Small intestine (tissue), 7 donors: ENCODE measurements at regions not wholly inside any gene's neighbourhood (a gene's known extent, or its start where the extent isn't known, plus 50 kb on each side); places are given as distances from the start of the nearest gene placed in this dataset.

Experiments used
- DNase-seq, 2 donors: peaks; one replicate each; pipeline versions ENCODE4 v3.0.0 to v3.0.0-alpha.2; 2013
- FAIRE-seq: peaks from 2 replicates; lab custom pipeline; 2012; peaks lifted over from hg19 to GRCh38; lab: Jason Lieb, UNC
- H3K27ac ChIP-seq, 3 donors: one replicate each; pipeline ENCODE4 v1.5.1; 2013; ENCODE audit warnings: low read length in 2 of 3, mild to moderate bottlenecking in 2 of 3, control low read depth in 1 of 3, inconsistent platforms in 1 of 3, low read depth in 1 of 3, moderate library complexity in 1 of 3
- H3K27me3 ChIP-seq, 3 donors: one replicate each; pipeline ENCODE4 v1.6.1; 2013; ENCODE audit warnings: low read length in 3 of 3, inconsistent platforms in 1 of 3; ENCODE audit not compliant: control insufficient read depth in 3 of 3, insufficient read depth in 3 of 3
- H3K36me3 ChIP-seq, 3 donors: one replicate each; pipeline ENCODE4 v1.6.1; 2013; ENCODE audit warnings: low read length in 3 of 3, inconsistent platforms in 1 of 3, low read depth in 1 of 3, mild to moderate bottlenecking in 1 of 3, moderate library complexity in 1 of 3; ENCODE audit not compliant: control insufficient read depth in 3 of 3, insufficient read depth in 2 of 3
- H3K4me1 ChIP-seq, 3 donors: one replicate each; pipeline ENCODE4 v1.6.1; 2013; ENCODE audit warnings: low read length in 2 of 3, inconsistent platforms in 1 of 3, low read depth in 1 of 3, mild to moderate bottlenecking in 1 of 3, moderate library complexity in 1 of 3; ENCODE audit not compliant: control insufficient read depth in 3 of 3, insufficient read depth in 2 of 3
- H3K4me3 ChIP-seq, 3 donors: one replicate each; pipeline ENCODE4 v1.5.1; 2013; ENCODE audit warnings: low read length in 3 of 3, control low read depth in 1 of 3, inconsistent platforms in 1 of 3, low read depth in 1 of 3, mild to moderate bottlenecking in 1 of 3, moderate library complexity in 1 of 3
- H3K9me3 ChIP-seq, 2 donors: one replicate each; pipeline ENCODE4 v1.6.1; 2013; ENCODE audit warnings: low read depth in 1 of 2, low read length in 1 of 2; ENCODE audit not compliant: control insufficient read depth in 2 of 2, insufficient read depth in 1 of 2
- WGBS, 3 donors: extraction: QIAGEN DNeasy Blood & Tissue Kit; methylation state at CpG; one replicate each; pipeline ENCODE4 v1.1.7; 2013; 5-methylcytosine and 5-hydroxymethylcytosine counted together
- donor health status: healthy with polysubstance abuse.
- donor health status: control.
- donor health status: control.
- donor health status: Bipolar disorder and iron deficiency.
- donor health status: healthy.

DNA sequence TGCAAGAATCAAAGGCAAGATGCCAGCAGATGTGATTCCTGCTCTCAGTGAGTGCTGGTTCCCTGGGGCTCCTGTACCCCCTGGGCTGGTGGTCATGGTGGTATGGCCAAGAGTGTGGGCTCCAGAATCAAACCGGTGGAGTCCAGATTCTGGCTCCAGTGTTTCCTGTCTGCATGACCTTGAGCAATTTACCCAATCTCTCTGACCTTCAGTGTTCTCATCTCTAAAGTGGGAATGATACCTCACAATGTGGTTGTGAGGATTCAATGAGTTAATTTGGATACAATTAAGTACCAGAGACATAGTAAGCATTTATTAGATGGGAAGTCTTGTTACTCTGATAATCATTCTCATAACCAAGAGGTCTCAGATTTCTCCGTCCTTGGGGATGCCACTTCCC, 218.4 kb upstream of the JARID2 start:
- H3K4me3 ChIP-seq = no peak overlapping the region
- H3K4me1 ChIP-seq = no peaks in the 10 kb centered on the region
- FAIRE-seq = no peak
- no peaks in the 10 kb centered on the region for H3K36me3 ChIP-seq
- no peak for DNase-seq
- peaks cover 0 to 6% of the 10 kb centered on the region in 2 donors for H3K9me3 ChIP-seq
- WGBS, 3 donors = 87 to 94% (median 90%) methylated on average over 2 of the region's 2 CpGs
- H3K27me3 ChIP-seq = peaks cover 0 to 2% (median 0%) of the 10 kb centered on the region in 3 donors
- H3K27ac ChIP-seq = no peak overlapping the region

DNA sequence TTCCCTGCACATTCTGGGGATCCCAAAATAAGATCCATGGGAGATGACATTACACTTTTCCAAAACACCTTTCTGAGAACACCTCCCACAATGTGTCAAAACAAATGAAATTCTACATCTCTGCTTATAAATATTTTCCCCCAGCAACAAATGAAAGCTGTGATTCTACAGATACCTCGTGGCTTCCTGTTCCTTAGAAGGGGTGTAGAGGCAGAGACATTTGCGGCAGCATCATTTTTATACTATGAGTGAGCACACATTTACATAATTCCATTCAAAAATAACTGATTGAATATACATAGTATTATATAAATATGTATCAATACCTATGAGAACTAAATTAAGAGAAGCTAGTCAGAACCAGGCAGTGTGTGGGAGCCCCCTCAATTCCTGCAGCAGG, 213.9 kb upstream of the JARID2 start:
- Histone ChIP-seq H3K4me3 (no peak overlapping the region), H3K36me3 (no peaks in the 10 kb centered on the region), H3K4me1 (peaks cover 0 to 1% (median 0%) of the 10 kb centered on the region in 3 donors), H3K27me3 (peaks cover 0 to 2% (median 0%) of the 10 kb centered on the region in 3 donors), H3K27ac (no peak overlapping the region), H3K9me3 (peaks cover 0 to 6% of the 10 kb centered on the region in 2 donors)
- FAIRE-seq (no peak), DNase-seq (no peak)
- WGBS, 3 donors = 76 to 82% (median 80%) methylated on average over 2 of the region's 2 CpGs

DNA sequence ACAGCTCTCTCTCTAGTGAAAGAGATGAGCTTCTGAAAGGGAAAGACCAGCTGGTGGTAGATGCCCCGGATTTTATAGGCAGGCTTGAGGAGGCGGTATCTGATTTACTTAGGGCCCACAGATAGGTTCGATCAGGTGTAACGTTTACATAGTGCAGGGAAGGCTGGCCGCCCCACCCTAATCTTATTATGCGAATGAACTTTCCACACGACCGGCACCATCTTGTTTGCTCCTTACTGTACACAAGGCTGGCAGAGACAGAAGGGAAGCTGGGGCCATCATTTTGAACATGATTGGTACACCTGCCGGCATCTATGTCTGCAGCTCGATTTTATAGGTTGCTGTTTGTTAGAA, 212.0 kb upstream of the JARID2 start:
- peaks cover 0 to 6% of the 10 kb centered on the region in 2 donors for H3K9me3 ChIP-seq
- peaks cover 3 to 8% (median 7%) of the 10 kb centered on the region in 3 donors for H3K4me1 ChIP-seq
- 72 to 78% (median 74%) methylated on average over 10 of the region's 10 CpGs for WGBS, 3 donors
- FAIRE-seq (no peak), DNase-seq (no peak)
- no peak overlapping the region for H3K4me3 ChIP-seq
- H3K36me3 ChIP-seq = no peaks in the 10 kb centered on the region
- peaks cover 0 to 2% (median 0%) of the 10 kb centered on the region in 3 donors for H3K27me3 ChIP-seq
- H3K27ac ChIP-seq = no peak overlapping the region

DNA sequence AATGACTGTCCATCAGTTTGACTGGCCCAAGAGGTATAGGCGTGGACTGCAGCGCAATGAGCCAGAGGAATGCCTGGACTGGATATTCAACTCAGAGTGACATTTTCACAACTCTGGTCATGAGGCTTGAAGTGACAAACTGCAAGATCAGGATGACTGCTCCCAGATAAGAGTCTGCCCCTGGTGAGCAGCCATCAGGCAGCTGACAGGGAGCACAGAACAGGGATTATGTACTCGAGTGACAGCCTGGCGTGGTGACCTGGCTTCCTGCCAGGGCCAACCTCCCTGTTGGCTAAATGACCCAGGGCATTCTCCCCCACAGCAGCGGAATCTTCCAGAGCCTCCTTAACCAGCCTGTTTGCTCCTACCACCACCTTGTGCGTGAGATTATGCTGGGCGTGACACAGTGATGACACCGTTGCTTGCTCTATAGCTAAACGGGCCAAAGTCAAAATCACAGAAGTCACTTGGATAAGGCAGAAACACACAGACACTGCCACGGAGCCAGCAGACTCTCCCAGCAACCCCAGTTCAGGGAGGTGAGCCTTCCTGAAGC, 209.1 kb upstream of the JARID2 start:
- peak overlapping the region in 2 of 3 donors; percentile 37 to 69 for H3K27ac ChIP-seq
- no peak for FAIRE-seq

DNA sequence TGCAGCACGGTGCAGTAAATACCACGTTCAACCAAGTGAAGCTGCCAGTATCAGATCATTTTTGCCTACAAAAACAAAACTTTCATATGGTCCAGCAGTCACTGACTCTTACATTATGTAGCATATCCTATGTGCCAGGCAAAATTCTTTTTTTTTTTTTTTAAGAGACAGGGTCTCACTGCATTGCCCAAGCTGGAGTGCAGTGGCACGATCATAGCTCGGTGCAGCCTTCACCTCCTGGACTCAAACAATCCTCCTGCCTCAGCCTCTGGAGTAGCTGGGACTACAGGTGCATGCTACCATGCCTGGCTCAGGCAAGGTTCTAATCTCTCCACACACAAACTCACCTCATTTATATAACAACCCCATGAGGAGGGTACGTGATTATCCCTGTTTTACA, 208.6 kb upstream of the JARID2 start:
- no peaks in the 10 kb centered on the region for H3K27me3 ChIP-seq
- DNase-seq (no peak), FAIRE-seq (no peak)
- H3K27ac ChIP-seq = peak overlapping the region in 2 of 3 donors; percentile 37 to 69
- no peaks in the 10 kb centered on the region for H3K9me3 ChIP-seq
- WGBS, 3 donors = 63 to 84% (median 73%) methylated on average over 5 of the region's 5 CpGs
- H3K36me3 ChIP-seq = no peaks in the 10 kb centered on the region
- no peak overlapping the region for H3K4me3 ChIP-seq
- H3K4me1 ChIP-seq = peaks cover 3 to 11% (median 7%) of the 10 kb centered on the region in 3 donors

More for the DNA sequence above, 209.1 kb upstream of the JARID2 start:
- Histone ChIP-seq H3K4me3 (no peak overlapping the region), H3K36me3 (no peaks in the 10 kb centered on the region), H3K27me3 (no peaks in the 10 kb centered on the region), H3K4me1 (peaks cover 3 to 11% (median 7%) of the 10 kb centered on the region in 3 donors), H3K9me3 (no peaks in the 10 kb centered on the region)
- 17 to 58% (median 23%) methylated on average over 10 of the region's 10 CpGs for WGBS, 3 donors
- DNase-seq = peak; percentile 91 to 92

DNA sequence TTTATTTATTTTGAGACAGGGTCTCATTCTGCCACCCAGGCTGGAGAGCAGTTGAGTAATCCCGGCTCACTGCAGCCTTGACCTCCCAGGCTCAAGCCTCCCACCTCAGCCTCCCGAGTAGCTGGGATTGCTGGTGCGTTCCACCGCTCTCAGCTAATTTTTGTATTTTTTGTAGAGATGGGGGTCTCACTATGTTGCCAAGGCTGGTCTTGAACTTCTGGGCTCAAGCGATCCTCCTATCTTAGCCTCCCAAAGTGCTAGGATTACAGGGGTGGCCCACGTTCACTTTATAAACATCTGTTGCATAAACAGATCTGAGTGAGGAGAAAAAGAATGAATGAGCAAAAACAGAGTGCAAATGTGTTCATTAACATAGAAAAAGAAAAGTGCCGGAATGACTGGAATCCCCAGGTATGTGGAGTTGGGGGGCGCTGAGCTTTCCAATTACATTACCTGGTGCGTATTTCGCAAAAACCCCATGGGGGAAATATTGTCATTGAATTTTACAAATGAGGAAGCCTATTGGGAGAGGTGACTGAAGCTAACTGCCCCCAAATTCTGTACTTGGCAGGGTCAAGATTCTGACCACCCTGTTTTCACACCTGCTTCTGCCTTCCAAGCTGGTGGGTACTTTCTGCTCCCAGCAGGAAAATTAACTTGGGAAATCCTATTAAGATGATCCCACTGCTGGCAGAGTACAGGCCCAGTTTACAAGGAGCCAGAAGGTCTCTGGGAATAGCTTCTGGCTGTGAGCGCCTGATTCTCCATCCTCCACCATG, 207.7 kb upstream of the JARID2 start:
- H3K27me3 ChIP-seq = no peaks in the 10 kb centered on the region
- DNase-seq (no peak), FAIRE-seq (no peak)
- H3K27ac ChIP-seq = no peak overlapping the region
- H3K36me3 ChIP-seq = no peaks in the 10 kb centered on the region
- peaks cover 3 to 11% (median 7%) of the 10 kb centered on the region in 3 donors for H3K4me1 ChIP-seq
- no peak overlapping the region for H3K4me3 ChIP-seq
- WGBS, 3 donors = 93 to 98% (median 93%) methylated on average over 11 of the region's 11 CpGs
- no peaks in the 10 kb centered on the region for H3K9me3 ChIP-seq

DNA sequence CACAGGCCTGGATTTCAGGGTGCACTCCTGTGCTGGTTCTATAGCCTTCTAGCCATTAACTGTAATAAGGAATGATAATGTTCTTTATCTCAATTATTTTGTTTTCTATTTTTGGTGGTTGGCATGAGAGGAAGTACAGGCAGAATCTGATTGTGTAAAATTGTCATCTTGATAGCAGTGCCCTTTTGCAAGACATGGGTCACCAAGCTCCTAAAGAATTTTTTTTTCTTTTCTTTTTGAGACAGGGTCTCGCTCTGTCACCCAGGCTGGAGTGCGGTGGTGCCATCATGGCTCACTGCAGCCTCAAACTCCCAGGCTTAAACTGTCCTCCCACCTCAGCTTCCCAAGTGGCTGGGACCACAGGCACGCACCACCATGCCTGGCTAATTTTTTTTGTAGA, 206.7 kb upstream of the JARID2 start:
- no peaks in the 10 kb centered on the region for H3K27me3 ChIP-seq
- H3K36me3 ChIP-seq = no peaks in the 10 kb centered on the region
- H3K27ac ChIP-seq = no peak overlapping the region
- DNase-seq = no peak
- WGBS, 3 donors = 79 to 91% (median 81%) methylated on average over 3 of the region's 3 CpGs
- H3K9me3 ChIP-seq = no peaks in the 10 kb centered on the region
- FAIRE-seq = no peak
- H3K4me1 ChIP-seq = peaks cover 3 to 11% (median 9%) of the 10 kb centered on the region in 3 donors
- H3K4me3 ChIP-seq = no peak overlapping the region

DNA sequence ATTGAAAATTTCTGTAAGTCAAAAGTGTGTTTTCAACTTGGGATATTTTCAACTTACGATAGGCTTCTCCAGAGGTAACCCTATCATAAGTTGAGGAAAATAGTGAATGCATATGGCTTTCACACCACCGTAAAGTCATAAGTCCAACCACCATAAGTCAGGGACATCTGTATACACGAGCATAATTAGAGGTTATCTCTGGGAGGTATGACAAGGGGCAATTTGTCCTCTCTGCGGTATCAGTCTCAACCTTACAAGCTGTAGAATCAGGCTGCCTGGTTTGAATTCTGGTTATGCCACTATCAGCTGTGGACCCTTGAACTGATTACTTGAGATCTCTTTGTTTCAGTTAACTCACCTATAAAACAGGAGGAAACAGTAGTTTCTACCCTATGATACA, 202.9 kb upstream of the JARID2 start:
- FAIRE-seq (no peak), DNase-seq (peak; percentile 20 to 40)
- no peak overlapping the region for H3K4me3 ChIP-seq
- WGBS, 3 donors = 39 to 68% (median 48%) methylated on average over 4 of the region's 4 CpGs
- peak overlapping the region in 1 of 3 donors; percentile 38 for H3K27ac ChIP-seq
- no peaks in the 10 kb centered on the region for H3K9me3 ChIP-seq
- H3K36me3 ChIP-seq = no peaks in the 10 kb centered on the region
- peaks cover 3 to 9% (median 7%) of the 10 kb centered on the region in 3 donors for H3K4me1 ChIP-seq
- no peaks in the 10 kb centered on the region for H3K27me3 ChIP-seq
